DMS 273 (cell line): ENCODE measurements at regions not wholly inside any gene's neighbourhood (a gene's known extent, or its start where the extent isn't known, plus 50 kb on each side); places are given as distances from the start of the nearest gene placed in this dataset.
"Not testable (repeated sequence)": the region's sequence is repeated elsewhere in the genome, so short reads cannot be mapped to it uniquely, and the experiment has no call there.

ENCODE experiments used
- DNase-seq: peaks from one replicate; lab custom pipeline; 2025; ENCODE audit not compliant: unreplicated experiment; lab: John Stamatoyannopoulos, UW

GRCh38 chr7:113331155-113331898 is 213.0 kb upstream of the SMIM30 start:
- peak; percentile 8 for DNase-seq

- no peak for DNase-seq
Measured at GRCh38 chr7:113321201-113321600, 202.8 kb upstream of the SMIM30 start.

GRCh38 chr7:113320419-113320818 is 202.1 kb upstream of the SMIM30 start:
- DNase-seq: no peak

GRCh38 chr7:113314594-113314993 is 196.2 kb upstream of the SMIM30 start:
- no peak for DNase-seq

GRCh38 chr7:113308399-113308798 is 190.0 kb upstream of the SMIM30 start:
- no peak for DNase-seq

- DNase-seq: no peak
Measured at GRCh38 chr7:113307147-113307546, 188.8 kb upstream of the SMIM30 start.

GRCh38 chr7:113306302-113306701 is 187.9 kb upstream of the SMIM30 start:
- DNase-seq: no peak

GRCh38 chr7:113304104-113304503 is 185.8 kb upstream of the SMIM30 start:
- no peak for DNase-seq

- not testable (repeated sequence) for DNase-seq
Measured at GRCh38 chr7:113303388-113303787, 185.0 kb upstream of the SMIM30 start.

GRCh38 chr7:113301983-113302382 is 183.6 kb upstream of the SMIM30 start:
- no peak for DNase-seq

GRCh38 chr7:113301141-113301540 is 182.8 kb upstream of the SMIM30 start:
- no peak for DNase-seq

- no peak for DNase-seq
Measured at GRCh38 chr7:113299748-113300147, 181.4 kb upstream of the SMIM30 start.

GRCh38 chr7:113298501-113298900 is 180.1 kb upstream of the SMIM30 start:
- no peak for DNase-seq

GRCh38 chr7:113294750-113295149 is 176.4 kb upstream of the SMIM30 start:
- no peak for DNase-seq

- no peak for DNase-seq
Measured at GRCh38 chr7:113292105-113292504, 173.8 kb upstream of the SMIM30 start.

- DNase-seq: no peak
Measured at GRCh38 chr7:113291058-113291457, 172.7 kb upstream of the SMIM30 start.

GRCh38 chr7:113289140-113289740 is 170.9 kb upstream of the SMIM30 start:
- peak; percentile 50 for DNase-seq

- no peak for DNase-seq
Measured at GRCh38 chr7:113285411-113285810, 167.1 kb upstream of the SMIM30 start.

- DNase-seq: no peak
Measured at GRCh38 chr7:113283861-113284260, 165.5 kb upstream of the SMIM30 start.

- DNase-seq: no peak
Measured at GRCh38 chr7:113282875-113283274, 164.5 kb upstream of the SMIM30 start.

- DNase-seq: no peak
Measured at GRCh38 chr7:113281223-113281622, 162.9 kb upstream of the SMIM30 start.

- DNase-seq: no peak
Measured at GRCh38 chr7:113279256-113279655, 160.9 kb upstream of the SMIM30 start.

GRCh38 chr7:113270790-113271189 is 152.4 kb upstream of the SMIM30 start:
- DNase-seq: no peak
